GM18498 (cell line): ENCODE measurements at regions not wholly inside any gene's neighbourhood (a gene's known extent, or its start where the extent isn't known, plus 50 kb on each side); places are given as distances from the start of the nearest gene placed in this dataset.
"Not testable (repeated sequence)": the region's sequence is repeated elsewhere in the genome, so short reads cannot be mapped to it uniquely, and the experiment has no call there.

Source experiments
- ATAC-seq: cut with Tn5 transposase; IDR thresholded peaks from one replicate; pipeline ENCODE4 v1.9.1; 2021; ENCODE audit warnings: mild to moderate bottlenecking, moderate library complexity; ENCODE audit not compliant: unreplicated experiment

DNA sequence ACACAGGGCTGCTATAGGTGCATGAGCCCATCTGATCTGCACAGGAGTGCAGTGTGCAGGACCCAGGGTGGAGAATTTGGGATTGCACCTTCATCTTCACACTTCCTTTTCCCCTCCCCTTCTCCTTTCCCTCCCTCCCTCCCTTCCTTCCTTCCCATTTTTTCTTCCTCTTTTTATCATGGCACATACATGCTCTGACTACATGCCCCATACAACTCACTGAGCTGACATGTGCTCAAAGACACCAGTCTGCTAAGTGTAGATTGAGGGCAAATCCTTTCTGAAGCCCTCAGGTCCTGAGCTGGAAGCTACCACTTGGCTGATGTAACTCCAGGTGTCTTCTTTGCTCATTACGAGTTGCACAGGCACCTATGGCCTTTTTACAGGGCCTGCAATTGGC lies 365.3 kb upstream of the ZNF32 start:
- ATAC-seq: no peak

GRCh38 chr10:44012921-44013320 lies 364.2 kb upstream of the ZNF32 start:
- ATAC-seq: no peak

DNA sequence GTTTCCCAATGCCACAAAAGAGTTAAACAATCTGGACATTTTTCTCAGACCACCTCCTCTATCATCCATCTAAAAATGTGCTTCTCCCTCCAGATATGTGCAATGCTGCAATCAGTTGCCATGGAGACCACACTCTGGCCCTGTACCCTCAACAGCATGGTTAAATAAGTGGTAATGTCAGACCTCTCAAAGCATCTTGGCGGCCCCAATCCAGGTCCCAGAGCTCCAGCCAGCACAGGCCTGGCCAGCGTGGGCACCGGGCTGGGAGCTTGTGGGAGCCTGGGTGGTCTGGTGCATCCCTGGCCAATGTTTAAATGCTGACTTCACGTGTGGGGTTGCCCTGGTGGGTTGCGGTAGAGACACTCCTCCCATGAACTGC lies 362.9 kb upstream of the ZNF32 start:
- no peak for ATAC-seq

- peak; percentile 94 for ATAC-seq
Measured at GRCh38 chr10:44010873-44011602, 362.4 kb upstream of the ZNF32 start.

GRCh38 chr10:44009891-44010632 lies 361.4 kb upstream of the ZNF32 start:
- no peak for ATAC-seq

GRCh38 chr10:44008917-44009709 lies 360.4 kb upstream of the ZNF32 start:
- ATAC-seq: no peak

DNA sequence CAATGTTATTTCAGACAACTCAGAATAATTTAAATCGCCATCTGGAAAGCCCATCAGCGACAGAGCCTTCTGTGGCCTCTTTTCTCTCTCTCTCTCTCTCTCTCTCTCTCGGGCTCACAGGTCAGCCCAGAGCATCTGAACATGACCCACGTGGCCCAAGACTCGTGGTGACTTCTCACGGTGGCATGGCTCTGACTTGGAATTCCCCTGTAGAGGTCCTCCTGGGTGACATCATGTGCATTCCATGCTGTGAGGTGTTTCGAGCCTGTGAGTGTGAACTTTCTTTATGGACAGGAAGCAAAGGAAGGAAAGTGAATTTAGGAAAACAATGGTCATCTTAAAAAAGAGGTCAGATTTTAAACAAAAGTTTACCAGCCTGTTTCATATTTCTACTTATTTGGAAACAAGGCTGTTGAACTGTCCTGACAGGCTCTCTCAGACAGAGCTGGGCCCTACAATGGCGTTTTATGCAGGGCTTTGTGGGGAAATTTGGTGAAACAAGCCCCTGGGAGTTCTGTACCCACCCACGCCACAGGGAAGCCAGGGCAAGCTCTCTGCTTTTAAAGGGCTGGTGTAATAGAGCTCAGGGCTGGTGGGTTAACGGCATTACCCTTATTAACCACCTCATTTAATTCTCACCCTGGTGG lies 359.7 kb upstream of the ZNF32 start:
- ATAC-seq: peak; percentile 43

DNA sequence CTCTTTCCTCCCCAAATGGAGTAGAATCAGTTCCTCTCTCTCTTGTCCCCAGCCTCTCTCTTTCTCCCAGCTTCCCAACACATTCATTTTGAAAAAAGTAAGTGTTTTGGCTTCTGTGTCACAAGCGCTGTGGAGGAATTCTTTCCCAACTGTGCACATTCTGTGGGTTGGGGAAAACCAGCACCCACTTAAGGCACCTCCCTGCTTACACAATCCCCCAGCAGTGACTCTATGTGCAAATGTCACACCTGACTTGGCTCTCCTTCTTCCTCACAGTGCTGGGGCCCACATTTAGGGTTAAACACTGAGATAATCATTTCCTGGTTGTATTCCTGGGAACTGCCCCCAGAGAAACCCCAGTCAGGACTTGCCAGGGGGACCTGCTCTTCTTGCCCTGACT lies 358.1 kb upstream of the ZNF32 start:
- no peak for ATAC-seq

GRCh38 chr10:44005788-44006099 lies 357.1 kb upstream of the ZNF32 start:
- ATAC-seq: no peak

GRCh38 chr10:44004913-44005787 lies 356.5 kb upstream of the ZNF32 start:
- ATAC-seq: no peak

DNA sequence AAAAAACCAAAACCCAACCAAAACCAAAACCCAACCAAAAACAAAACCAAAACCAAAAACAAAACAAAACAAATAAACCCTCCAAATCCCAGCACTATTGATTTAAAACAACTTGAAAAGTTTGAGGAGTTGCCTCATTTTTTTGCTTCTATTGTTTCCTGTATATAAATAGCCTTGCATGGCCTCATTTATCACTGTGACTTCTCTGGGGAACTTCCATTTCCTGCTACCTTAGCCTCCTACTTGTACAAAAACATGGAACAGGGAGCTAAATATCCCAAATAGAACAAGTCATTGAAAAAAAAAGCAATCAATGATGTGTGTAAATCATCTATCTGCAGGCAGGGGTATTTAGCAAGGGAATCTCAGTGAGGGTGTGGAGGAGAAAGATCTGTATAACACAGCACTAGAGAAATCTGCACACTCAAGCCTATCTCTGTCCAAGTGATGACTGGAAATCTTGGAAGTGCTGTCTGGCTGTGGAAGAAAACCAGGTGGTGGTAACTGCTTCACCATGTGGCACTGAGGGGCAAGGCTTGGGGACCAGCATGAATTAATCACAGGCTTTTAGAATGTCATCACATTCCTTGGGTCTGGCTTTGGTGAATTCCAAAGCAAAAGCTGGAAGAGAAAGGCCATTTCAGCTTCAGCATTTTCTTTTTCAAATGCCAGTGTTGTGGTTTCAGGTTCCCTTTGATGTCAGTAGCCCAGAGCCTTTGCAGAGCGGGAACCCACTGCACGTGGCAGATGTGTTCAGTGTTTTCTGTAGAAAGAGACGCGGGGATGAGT lies 349.5 kb upstream of the ZNF32 start:
- ATAC-seq: no peak

DNA sequence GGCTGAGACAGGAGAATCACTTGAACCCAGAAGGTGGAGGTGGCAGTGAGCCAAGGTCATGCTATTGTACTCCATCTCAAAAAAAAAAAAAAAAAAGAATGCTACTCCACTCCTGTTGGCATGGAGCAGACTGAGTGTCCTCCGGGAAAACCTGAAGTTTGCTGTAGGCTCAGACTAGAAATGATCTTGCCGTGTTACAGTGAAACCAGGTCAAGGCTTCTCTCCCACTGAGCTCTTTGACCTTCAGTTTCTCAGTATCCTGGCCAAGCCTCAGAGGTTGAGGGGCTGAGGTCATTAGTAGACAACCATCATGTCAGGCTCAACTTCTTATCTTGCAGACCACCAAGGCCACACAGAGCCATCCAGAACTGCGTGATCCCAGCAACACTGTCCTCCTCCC lies 348.6 kb upstream of the ZNF32 start:
- ATAC-seq: no peak

DNA sequence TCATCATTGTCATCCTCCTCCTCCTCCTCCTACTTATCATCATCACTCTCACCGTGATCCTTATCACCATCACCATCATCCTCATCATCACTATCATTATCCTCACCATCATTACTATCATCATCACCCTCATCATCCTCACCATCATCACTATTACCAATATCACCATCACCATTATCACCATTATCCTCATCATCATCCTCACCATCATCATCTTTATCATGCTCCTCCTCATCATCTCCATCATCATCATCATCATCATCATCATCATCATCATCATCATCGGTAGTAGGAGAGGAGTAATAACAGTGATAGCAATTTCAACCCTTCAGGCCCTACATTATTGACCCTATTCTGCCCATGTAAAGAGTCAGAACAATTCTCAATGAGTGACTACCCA lies 345.9 kb upstream of the ZNF32 start:
- ATAC-seq: no peak

GRCh38 chr10:43992816-43993215 lies 344.1 kb upstream of the ZNF32 start:
- not testable (repeated sequence) for ATAC-seq

DNA sequence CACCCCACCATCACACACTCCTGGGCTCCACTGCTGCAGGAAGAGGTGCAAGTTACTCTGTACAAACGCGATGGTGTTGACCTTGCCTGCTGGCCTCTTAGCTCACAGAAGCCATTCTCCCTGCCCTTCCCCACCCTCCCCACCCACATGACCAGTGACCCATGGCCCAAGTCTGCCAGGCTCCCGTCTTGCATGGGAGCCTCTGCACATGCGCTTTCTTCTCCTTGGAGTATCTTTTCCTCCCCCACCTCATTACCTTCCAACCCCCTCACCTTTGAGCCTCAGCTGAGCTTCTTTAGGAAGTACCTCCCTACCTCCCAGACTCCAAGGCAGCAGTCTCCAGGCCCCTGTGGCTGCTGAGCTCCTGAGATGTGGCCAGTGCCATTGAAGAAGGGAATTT lies 337.7 kb upstream of the ZNF32 start:
- no peak for ATAC-seq

DNA sequence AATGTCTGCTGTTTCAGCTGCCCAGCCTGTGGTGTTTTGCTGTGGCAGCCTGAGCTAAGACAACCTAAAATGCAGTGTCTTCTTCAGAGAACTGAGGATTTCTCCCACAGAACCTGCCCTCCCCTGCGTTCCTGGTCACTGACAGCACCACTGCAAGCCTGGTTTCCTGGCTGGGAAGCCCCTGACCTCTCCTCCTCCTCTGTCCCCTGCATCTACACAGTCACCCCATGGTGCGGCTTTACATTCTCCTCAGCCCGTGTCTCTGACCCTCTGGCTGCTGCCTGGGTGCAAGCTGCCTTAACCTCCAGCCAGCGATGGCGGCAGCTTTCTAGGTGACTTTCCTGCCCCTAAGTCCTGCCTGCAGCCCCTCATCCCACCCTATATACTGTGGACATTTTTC lies 337.3 kb upstream of the ZNF32 start:
- no peak for ATAC-seq

DNA sequence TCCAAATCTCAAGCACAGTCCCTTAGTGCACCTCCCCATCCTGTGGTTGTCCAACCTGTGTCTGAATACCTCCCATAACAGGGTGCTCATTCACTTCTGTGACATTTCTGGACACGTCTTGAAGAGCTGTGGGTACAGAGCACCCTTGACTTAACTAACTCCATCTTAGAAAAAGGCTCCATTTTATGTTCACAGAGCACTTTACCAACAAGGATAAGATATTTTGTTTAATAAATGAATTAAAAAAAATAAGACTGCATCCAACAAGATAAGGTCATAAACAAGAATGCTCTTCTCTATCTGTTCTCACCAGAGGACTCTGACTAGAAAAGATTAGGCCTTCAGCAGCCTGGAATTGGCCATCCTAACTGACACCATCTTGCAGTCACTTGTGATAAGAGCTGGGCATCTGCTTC lies 335.2 kb upstream of the ZNF32 start:
- ATAC-seq: no peak

DNA sequence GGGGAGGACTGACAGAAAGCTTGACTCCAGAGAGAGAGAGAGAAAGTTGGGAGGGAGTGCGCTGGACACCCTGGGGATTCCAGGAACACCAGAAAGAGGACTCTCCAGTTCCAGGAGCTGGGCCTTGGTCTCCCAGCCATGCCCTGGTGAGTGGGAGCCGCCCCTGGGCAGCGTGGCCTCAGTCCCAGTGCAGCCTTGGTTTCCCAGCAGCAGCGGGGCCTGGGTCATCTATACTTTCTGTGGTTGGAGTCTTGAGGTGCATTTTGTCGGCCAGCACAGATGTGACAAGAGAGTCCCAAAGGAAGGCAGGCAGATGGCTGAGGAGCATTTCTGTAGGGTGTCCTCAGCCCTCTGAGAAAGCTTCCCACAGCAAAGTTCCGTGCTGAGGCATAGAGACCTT lies 334.7 kb upstream of the ZNF32 start:
- no peak for ATAC-seq

DNA sequence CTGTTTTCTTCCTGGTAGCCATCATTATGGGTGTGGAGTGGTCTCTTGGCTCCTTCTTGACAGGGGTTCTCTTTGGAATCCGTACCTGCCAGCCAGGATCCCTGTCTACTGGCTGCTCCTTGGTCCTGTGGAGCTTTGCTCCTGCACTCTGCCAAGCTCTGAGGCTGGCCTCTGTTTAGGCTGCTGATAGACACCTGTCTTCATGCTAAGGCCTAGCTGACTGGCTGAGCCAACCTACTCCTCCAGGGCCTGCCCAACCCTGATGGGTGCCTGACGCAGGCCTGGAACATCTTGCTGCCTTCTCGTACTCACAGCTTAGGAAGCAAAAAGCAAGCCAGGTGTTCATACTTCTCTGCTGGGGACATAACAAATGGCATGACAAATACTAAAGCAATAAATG lies 333.6 kb upstream of the ZNF32 start:
- ATAC-seq: no peak

DNA sequence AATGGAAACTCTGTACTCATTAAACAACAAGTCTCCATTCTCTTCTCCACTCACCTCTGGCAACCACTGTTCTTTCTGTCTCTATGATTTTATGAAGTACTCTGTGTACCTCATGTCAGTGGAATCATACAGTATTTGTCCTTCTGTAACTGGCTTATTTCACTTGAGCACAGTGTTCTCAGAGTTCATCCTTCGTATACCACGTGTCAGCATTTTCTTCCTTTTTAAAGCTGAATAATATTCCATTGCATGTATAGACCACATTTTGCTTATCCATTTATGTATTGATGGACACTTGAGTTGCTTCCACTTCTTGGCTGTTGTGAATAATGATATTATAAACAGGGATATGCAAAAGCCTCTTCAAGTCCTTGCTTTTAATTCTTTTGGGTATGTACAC lies 333.0 kb upstream of the ZNF32 start:
- no peak for ATAC-seq
